HCT116 (cell line): ENCODE measurements at regions not wholly inside any gene's neighbourhood (a gene's known extent, or its start where the extent isn't known, plus 50 kb on each side); places are given as distances from the start of the nearest gene placed in this dataset.

Experiments used
- ATAC-seq: fragments of 200-7000 bp; cut with Tn5 transposase; 2 replicates; pipeline ENCODE4 v1.9.1; 2020; ENCODE audit warnings: mild to moderate bottlenecking, moderate library complexity
- BruUV-seq: library from RNA; stranded (reverse); fragments of 400-500 nt; replicated peaks from 2 replicates; lab custom pipeline; 2021; lab: Mats Ljungman, UMichigan
- CTCF ChIA-PET: fragments of 300-600 bp; sonication (Branson Sonifier 250); formaldehyde crosslinking; loops from one replicate; lab custom pipeline; 2021; ENCODE audit warnings: antibody characterized with exemption; lab: Charles Lee
- POLR2A ChIA-PET: fragments of 300-600, 350-600 bp; sonication (Branson Sonifier 250); formaldehyde crosslinking; loops from one replicate; lab custom pipeline; 2021; ENCODE audit warnings: antibody characterized with exemption; lab: Charles Lee
- RAD21 ChIA-PET, 2 experiments: fragments of 300-600 bp; sonication (Branson Sonifier 250); formaldehyde crosslinking; loops; one replicate each; lab custom pipeline; 2023; ENCODE audit warnings: low total read pairs in 2 of 2; ENCODE audit not compliant: uncharacterized antibody in 2 of 2, unreplicated experiment in 2 of 2, low non-redundant PET in 1 of 2; lab: Charles Lee
- DNase-seq: peaks from one replicate; pipeline ENCODE4 v3.0.0-alpha.2; 2010; ENCODE audit warnings: low read depth, low spot score
- H2AFZ ChIP-seq: fragments of 200-600 bp; shearing (Covaris generic), sonication (generic); 2 replicates; pipeline ENCODE4 v1.6.1; 2017; ENCODE audit warnings: low read depth, mixed run types, mixed read lengths, antibody characterized with exemption, low read length; ENCODE audit not compliant: poor library complexity, severe bottlenecking
- H3K27ac ChIP-seq: 2 replicates; pipeline ENCODE4 v1.5.1; 2012; ENCODE audit warnings: low read depth, low read length
- H3K27me3 ChIP-seq: fragments of 200-600 bp; sonication (generic); 2 replicates; pipeline ENCODE4 v1.6.1; 2016; ENCODE audit warnings: mixed run types, low read length, mixed read lengths; ENCODE audit not compliant: insufficient read depth
- H3K36me3 ChIP-seq, 2 experiments: fragments of 200-500 bp in 1 of 2; fragments of 200-600 bp in 1 of 2; sonication (Bioruptor generic) in 1 of 2; sonication (generic) in 1 of 2; 2 replicates each; pipeline versions ENCODE4 v1.5.1 to v1.6.1; 2014 to 2016; ENCODE audit warnings: low read length in 2 of 2, inconsistent platforms in 1 of 2, mixed read lengths in 1 of 2, mixed run types in 1 of 2; ENCODE audit not compliant: insufficient read depth in 2 of 2, control insufficient read depth in 1 of 2
- H3K4me1 ChIP-seq, 2 experiments: fragments of 200-600 bp in 1 of 2; sonication (generic) in 1 of 2; 2 replicates each; pipeline versions ENCODE4 v1.5.1 to v1.6.1; 2012 to 2017; ENCODE audit warnings: low read length in 2 of 2, inconsistent platforms in 1 of 2, mild to moderate bottlenecking in 1 of 2, mixed read lengths in 1 of 2, mixed run types in 1 of 2, moderate library complexity in 1 of 2; ENCODE audit not compliant: insufficient read depth in 2 of 2, control insufficient read depth in 1 of 2
- H3K4me2 ChIP-seq: fragments of 200-600 bp; sonication (generic); 2 replicates; pipeline ENCODE4 v1.6.1; 2017; ENCODE audit warnings: mixed run types, low read length, mixed read lengths
- H3K4me3 ChIP-seq, 2 experiments: fragments of 200-600 bp in 1 of 2; sonication (generic) in 1 of 2; replicated peaks in 1 of 2; 2 replicates each; pipeline ENCODE4 v1.5.1; 2011 to 2016; ENCODE audit warnings: low read length in 2 of 2, control low read depth in 1 of 2, low read depth in 1 of 2, mild to moderate bottlenecking in 1 of 2, mixed read lengths in 1 of 2, mixed run types in 1 of 2
- H3K79me2 ChIP-seq: fragments of 200-600 bp; sonication (generic); 2 replicates; pipeline ENCODE4 v1.6.1; 2017; ENCODE audit warnings: mild to moderate bottlenecking, mixed run types, low read length, moderate library complexity, mixed read lengths; ENCODE audit not compliant: insufficient read depth
- H3K9ac ChIP-seq: fragments of 200-600 bp; sonication (generic); 2 replicates; pipeline ENCODE4 v1.6.1; 2016; ENCODE audit warnings: low read length, mixed read lengths
- H3K9me2 ChIP-seq: fragments of 200-600 bp; sonication (generic), shearing (Covaris generic); 2 replicates; pipeline ENCODE4 v1.6.1; 2017; ENCODE audit warnings: mixed run types, mild to moderate bottlenecking, moderate library complexity; ENCODE audit not compliant: insufficient read depth
- H3K9me3 ChIP-seq, 2 experiments: fragments of 200-500 bp in 1 of 2; fragments of 200-600 bp in 1 of 2; sonication (Bioruptor generic) in 1 of 2; sonication (generic) in 1 of 2; 2 replicates each; pipeline ENCODE4 v1.6.1; 2014 to 2017; ENCODE audit warnings: low read length in 2 of 2, mixed read lengths in 2 of 2, inconsistent platforms in 1 of 2, low read depth in 1 of 2, mild to moderate bottlenecking in 1 of 2, mixed run types in 1 of 2, moderate library complexity in 1 of 2; ENCODE audit not compliant: control insufficient read depth in 1 of 2, insufficient read depth in 1 of 2
- H4K20me1 ChIP-seq: fragments of 200-600 bp; sonication (generic), shearing (Covaris generic); 2 replicates; pipeline ENCODE4 v1.6.1; 2017; ENCODE audit warnings: mixed run types, mild to moderate bottlenecking, moderate library complexity; ENCODE audit not compliant: insufficient read depth
- CBX3 ChIP-seq: IDR thresholded peaks from 2 replicates; pipeline ENCODE4 v1.6.1; 2012; ENCODE audit warnings: low read depth
- EGR1 ChIP-seq: IDR thresholded peaks from 2 replicates; pipeline ENCODE4 v1.6.1; 2012; ENCODE audit warnings: low read depth
- ELF1 ChIP-seq: IDR thresholded peaks from 2 replicates; pipeline ENCODE4 v1.6.1; 2012; ENCODE audit warnings: low read depth, borderline replicate concordance
- EZH2 ChIP-seq: fragments of 200-600 bp; sonication (generic); IDR thresholded peaks from 2 replicates; pipeline ENCODE4 v1.6.1; 2017; ENCODE audit warnings: antibody characterized with exemption, mixed run types
- JUND ChIP-seq: IDR thresholded peaks from 2 replicates; pipeline ENCODE4 v1.6.1; 2012
- POLR2A ChIP-seq: IDR thresholded peaks from 2 replicates; pipeline ENCODE4 v1.7.0; 2011; ENCODE audit warnings: borderline replicate concordance; ENCODE audit not compliant: insufficient read depth, insufficient read length; ENCODE audit errors: extremely low read depth
- POLR2AphosphoS5 ChIP-seq: IDR thresholded peaks from 2 replicates; pipeline ENCODE4 v1.6.1; 2011; ENCODE audit warnings: mild to moderate bottlenecking, low read depth, low read length, moderate library complexity
- RAD21 ChIP-seq: IDR thresholded peaks from 2 replicates; pipeline ENCODE4 v1.6.1; 2012; ENCODE audit warnings: low read depth, mild to moderate bottlenecking
- SIN3A ChIP-seq: IDR thresholded peaks from 2 replicates; pipeline ENCODE4 v1.6.1; 2012; ENCODE audit warnings: low read depth
- SP1 ChIP-seq: IDR thresholded peaks from 2 replicates; pipeline ENCODE4 v1.6.1; 2012; ENCODE audit warnings: low read depth
- SRF ChIP-seq: IDR thresholded peaks from 2 replicates; pipeline ENCODE4 v1.6.1; 2012; ENCODE audit warnings: low read depth
- TCF7L2 ChIP-seq: IDR thresholded peaks from 2 replicates; pipeline ENCODE4 v1.7.0; 2011; ENCODE audit warnings: borderline replicate concordance, inconsistent platforms; ENCODE audit not compliant: insufficient read depth, insufficient read length; ENCODE audit errors: extremely low read depth
- intact Hi-C: fragments of 100-400 bp; cut with micrococcal nuclease; formaldehyde crosslinking; loops from 2 replicates; pipeline ENCODE4 v1.10.0; 2022
- TF ChIP-seq, protein P1 (sequence below), 3 experiments: fragments of 200-600 bp in 1 of 3; sonication (generic) in 1 of 3; IDR thresholded peaks in 2 of 3; conservative IDR thresholded peaks in 1 of 3; 2 replicates each; pipeline ENCODE4 v1.5.1; 2012 to 2017; ENCODE audit warnings: low read depth in 2 of 3, low read length in 2 of 3, antibody characterized with exemption in 1 of 3, borderline replicate concordance in 1 of 3, control low read depth in 1 of 3, mild to moderate bottlenecking in 1 of 3, mixed read lengths in 1 of 3, mixed run types in 1 of 3, moderate library complexity in 1 of 3; ENCODE audit not compliant: insufficient read depth in 1 of 3
- TF ChIP-seq, protein P2 (sequence below): IDR thresholded peaks from 2 replicates; pipeline ENCODE4 v1.6.1; 2012; ENCODE audit warnings: low read depth
- TF ChIP-seq, protein P3 (sequence below): IDR thresholded peaks from 2 replicates; pipeline ENCODE4 v1.6.1; 2012
- TF ChIP-seq, protein P4 (sequence below): IDR thresholded peaks from 2 replicates; pipeline ENCODE4 v1.6.1; 2012
- TF ChIP-seq, protein P5 (sequence below): IDR thresholded peaks from 2 replicates; pipeline ENCODE4 v1.6.1; 2011; ENCODE audit warnings: mild to moderate bottlenecking, low read length, moderate library complexity; ENCODE audit not compliant: insufficient replicate concordance; ENCODE audit errors: extremely low read depth

DNA sequence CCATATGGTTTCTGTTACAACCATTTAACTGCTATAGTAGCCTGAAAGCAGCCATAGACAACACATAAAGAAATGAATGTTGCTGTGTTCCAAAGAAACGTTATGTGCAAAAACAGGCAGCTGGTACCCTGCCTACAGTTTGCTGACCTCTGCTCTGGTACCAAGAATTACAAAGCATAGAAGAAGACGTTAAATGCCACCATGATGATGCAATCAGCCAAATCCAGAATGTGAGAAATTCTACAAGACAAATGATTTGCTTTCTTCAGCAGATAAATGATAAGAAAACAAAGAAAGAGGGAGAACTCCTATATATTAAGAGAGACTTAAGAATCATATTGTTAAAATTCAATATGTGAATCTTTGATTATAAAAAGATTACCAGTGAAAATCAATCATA, 97.8 kb upstream of the PDE4B start:
- RAD21 ChIA-PET: no interaction called here
- H3K4me2 ChIP-seq: no peak overlapping the region
- TF ChIP-seq, protein P1, sequence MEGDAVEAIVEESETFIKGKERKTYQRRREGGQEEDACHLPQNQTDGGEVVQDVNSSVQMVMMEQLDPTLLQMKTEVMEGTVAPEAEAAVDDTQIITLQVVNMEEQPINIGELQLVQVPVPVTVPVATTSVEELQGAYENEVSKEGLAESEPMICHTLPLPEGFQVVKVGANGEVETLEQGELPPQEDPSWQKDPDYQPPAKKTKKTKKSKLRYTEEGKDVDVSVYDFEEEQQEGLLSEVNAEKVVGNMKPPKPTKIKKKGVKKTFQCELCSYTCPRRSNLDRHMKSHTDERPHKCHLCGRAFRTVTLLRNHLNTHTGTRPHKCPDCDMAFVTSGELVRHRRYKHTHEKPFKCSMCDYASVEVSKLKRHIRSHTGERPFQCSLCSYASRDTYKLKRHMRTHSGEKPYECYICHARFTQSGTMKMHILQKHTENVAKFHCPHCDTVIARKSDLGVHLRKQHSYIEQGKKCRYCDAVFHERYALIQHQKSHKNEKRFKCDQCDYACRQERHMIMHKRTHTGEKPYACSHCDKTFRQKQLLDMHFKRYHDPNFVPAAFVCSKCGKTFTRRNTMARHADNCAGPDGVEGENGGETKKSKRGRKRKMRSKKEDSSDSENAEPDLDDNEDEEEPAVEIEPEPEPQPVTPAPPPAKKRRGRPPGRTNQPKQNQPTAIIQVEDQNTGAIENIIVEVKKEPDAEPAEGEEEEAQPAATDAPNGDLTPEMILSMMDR (IDR thresholded peaks at IDR 0.05 in 2 of 3, conservative IDR thresholded peaks at IDR 0.05 in 1 of 3; ENCODE audit: borderline replicate concordance in 1 of 3, insufficient read depth in 1 of 3, low read depth in 2 of 3, low read length in 2 of 3): no peak
- TF ChIP-seq POLR2AphosphoS5 (no peak), POLR2A (no peak), SP1 (no peak), EZH2 (no peak), RAD21 (no peak), JUND (no peak), EGR1 (no peak), TCF7L2 (no peak), SRF (no peak), SIN3A (no peak), CBX3 (no peak), ELF1 (no peak)
- TF ChIP-seq, protein P2, sequence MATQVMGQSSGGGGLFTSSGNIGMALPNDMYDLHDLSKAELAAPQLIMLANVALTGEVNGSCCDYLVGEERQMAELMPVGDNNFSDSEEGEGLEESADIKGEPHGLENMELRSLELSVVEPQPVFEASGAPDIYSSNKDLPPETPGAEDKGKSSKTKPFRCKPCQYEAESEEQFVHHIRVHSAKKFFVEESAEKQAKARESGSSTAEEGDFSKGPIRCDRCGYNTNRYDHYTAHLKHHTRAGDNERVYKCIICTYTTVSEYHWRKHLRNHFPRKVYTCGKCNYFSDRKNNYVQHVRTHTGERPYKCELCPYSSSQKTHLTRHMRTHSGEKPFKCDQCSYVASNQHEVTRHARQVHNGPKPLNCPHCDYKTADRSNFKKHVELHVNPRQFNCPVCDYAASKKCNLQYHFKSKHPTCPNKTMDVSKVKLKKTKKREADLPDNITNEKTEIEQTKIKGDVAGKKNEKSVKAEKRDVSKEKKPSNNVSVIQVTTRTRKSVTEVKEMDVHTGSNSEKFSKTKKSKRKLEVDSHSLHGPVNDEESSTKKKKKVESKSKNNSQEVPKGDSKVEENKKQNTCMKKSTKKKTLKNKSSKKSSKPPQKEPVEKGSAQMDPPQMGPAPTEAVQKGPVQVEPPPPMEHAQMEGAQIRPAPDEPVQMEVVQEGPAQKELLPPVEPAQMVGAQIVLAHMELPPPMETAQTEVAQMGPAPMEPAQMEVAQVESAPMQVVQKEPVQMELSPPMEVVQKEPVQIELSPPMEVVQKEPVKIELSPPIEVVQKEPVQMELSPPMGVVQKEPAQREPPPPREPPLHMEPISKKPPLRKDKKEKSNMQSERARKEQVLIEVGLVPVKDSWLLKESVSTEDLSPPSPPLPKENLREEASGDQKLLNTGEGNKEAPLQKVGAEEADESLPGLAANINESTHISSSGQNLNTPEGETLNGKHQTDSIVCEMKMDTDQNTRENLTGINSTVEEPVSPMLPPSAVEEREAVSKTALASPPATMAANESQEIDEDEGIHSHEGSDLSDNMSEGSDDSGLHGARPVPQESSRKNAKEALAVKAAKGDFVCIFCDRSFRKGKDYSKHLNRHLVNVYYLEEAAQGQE: no peak
- TF ChIP-seq, protein P3, sequence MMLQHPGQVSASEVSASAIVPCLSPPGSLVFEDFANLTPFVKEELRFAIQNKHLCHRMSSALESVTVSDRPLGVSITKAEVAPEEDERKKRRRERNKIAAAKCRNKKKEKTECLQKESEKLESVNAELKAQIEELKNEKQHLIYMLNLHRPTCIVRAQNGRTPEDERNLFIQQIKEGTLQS: no peak
- TF ChIP-seq, protein P4, sequence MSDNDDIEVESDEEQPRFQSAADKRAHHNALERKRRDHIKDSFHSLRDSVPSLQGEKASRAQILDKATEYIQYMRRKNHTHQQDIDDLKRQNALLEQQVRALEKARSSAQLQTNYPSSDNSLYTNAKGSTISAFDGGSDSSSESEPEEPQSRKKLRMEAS: no peak
- TF ChIP-seq, protein P5, sequence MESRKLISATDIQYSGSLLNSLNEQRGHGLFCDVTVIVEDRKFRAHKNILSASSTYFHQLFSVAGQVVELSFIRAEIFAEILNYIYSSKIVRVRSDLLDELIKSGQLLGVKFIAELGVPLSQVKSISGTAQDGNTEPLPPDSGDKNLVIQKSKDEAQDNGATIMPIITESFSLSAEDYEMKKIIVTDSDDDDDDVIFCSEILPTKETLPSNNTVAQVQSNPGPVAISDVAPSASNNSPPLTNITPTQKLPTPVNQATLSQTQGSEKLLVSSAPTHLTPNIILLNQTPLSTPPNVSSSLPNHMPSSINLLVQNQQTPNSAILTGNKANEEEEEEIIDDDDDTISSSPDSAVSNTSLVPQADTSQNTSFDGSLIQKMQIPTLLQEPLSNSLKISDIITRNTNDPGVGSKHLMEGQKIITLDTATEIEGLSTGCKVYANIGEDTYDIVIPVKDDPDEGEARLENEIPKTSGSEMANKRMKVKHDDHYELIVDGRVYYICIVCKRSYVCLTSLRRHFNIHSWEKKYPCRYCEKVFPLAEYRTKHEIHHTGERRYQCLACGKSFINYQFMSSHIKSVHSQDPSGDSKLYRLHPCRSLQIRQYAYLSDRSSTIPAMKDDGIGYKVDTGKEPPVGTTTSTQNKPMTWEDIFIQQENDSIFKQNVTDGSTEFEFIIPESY: no peak
- TF ChIP-seq, all 23 proteins: peak for 0
- Histone ChIP-seq H2AFZ (no peak overlapping the region), H3K9me2 (no peaks in the 10 kb centered on the region), H3K27ac (no peak overlapping the region), H4K20me1 (no peaks in the 10 kb centered on the region), H3K9me3 (no peaks in the 10 kb centered on the region), H3K4me3 (no peak overlapping the region), H3K4me1 (no peaks in the 10 kb centered on the region), H3K27me3 (no peaks in the 10 kb centered on the region), H3K9ac (no peak overlapping the region), H3K36me3 (no peaks in the 10 kb centered on the region), H3K79me2 (no peaks in the 10 kb centered on the region)
- no peak for DNase-seq
- intact Hi-C loops: no loop called here
- ChIA-PET CTCF (interaction anchor here (1.8 kb wide), 1 partner anchor 751 kb away, joined by 4 read pairs; no protein-coding TSS in a partner anchor), POLR2A (no interaction called here)
- no TSS peak for BruUV-seq
- ATAC-seq: no peak
